ENCODE measurements at regions not wholly inside any gene's neighbourhood (a gene's known extent, or its start where the extent isn't known, plus 50 kb on each side); places are given as distances from the start of the nearest gene placed in this dataset.

DNA sequence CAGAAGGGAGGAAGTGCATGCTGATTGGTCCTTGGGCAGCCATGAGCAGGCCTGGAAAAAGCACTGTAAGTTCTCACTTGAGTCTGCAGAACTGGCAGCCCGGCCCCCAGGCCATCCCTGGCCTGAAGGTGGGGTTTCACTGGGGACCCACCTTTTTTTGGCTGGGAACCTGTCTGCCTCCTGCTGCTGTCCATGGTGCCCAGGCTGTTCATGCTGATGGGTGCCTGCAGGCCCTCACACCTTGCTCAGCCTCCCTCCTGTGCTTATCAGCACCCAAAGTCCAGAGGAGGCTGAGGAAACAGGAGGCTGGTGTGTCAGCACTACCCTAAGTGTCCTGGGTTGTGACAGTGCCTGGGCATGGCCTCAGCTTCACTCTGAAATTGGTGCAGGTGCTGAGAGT lies 134.4 kb upstream of the SPRY4 start:
- no CpG with 5 or more reads among the region's 1 CpG for WGBS (ENCODE audit: insufficient coverage, insufficient read length)

DNA sequence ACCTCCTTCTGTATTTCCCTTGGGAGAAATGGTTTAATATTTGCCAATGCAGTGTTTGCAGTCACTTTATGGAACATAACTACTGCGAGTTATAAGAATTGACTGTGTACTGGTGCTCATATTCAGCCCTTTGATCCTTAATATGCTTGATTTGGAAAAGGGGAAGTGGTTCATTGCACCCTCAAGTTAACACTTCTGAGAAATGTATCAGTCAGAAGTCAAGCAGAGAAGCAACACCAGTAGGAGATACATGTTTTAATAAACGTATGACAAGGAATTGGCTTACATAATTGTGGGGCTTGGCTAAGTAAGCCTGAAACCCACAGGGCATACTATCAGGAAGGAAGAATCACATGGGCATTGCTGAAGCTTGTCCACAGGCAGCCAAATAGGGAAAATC lies 131.0 kb upstream of the SPRY4 start:
- DNase-seq (ENCODE audit: low read depth, low spot score), result no peak
- Histone ChIP-seq H3K9me3 (ENCODE audit: control insufficient read depth, insufficient read depth, low read length) (no peaks in the 10 kb centered on the region), H3K27ac (ENCODE audit: low read length) (no peak overlapping the region), H3K4me1 (ENCODE audit: control insufficient read depth, insufficient read depth, low read length) (no peaks in the 10 kb centered on the region), H3K36me3 (ENCODE audit: control insufficient read depth, insufficient read depth, low read length) (no peaks in the 10 kb centered on the region), H3K27me3 (ENCODE audit: control insufficient read depth, insufficient read depth, low read length) (no peaks in the 10 kb centered on the region), H3K4me3 (ENCODE audit: low read length) (no peak overlapping the region)
- WGBS (ENCODE audit: insufficient coverage, insufficient read length), result no CpG with 5 or more reads among the region's 2 CpGs

More for the DNA sequence above, 134.4 kb upstream of the SPRY4 start:
- no peaks in the 10 kb centered on the region for H3K27me3 ChIP-seq (ENCODE audit: control insufficient read depth, insufficient read depth, low read length)
- DNase-seq (ENCODE audit: low read depth, low spot score), result no peak
- no peaks in the 10 kb centered on the region for H3K4me1 ChIP-seq (ENCODE audit: control insufficient read depth, insufficient read depth, low read length)
- H3K36me3 ChIP-seq (ENCODE audit: control insufficient read depth, insufficient read depth, low read length), result no peaks in the 10 kb centered on the region
- no peak overlapping the region for H3K27ac ChIP-seq (ENCODE audit: low read length)
- no peak overlapping the region for H3K4me3 ChIP-seq (ENCODE audit: low read length)
- no peaks in the 10 kb centered on the region for H3K9me3 ChIP-seq (ENCODE audit: control insufficient read depth, insufficient read depth, low read length)

DNA sequence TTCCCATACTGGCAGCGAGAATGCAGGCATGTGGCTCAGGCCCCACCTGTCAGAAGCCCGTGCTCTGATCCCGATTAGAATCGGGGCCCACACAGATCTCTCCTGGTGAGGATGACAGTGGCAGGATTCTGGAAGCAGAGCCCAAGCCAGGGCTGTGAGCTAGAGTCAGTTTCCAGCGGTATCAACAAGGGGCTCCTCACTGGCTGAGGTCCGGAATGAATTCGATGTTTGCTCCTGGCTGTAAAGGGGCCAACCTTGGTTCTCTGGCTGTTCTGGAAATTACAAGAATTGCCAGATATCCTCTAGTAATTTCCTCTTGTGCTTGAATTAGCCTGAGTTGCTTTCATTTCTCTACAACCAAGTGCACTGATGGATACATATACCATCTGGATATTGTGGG lies 129.1 kb upstream of the SPRY4 start:
- no peak for DNase-seq (ENCODE audit: low read depth, low spot score)
- Histone ChIP-seq H3K27me3 (ENCODE audit: control insufficient read depth, insufficient read depth, low read length) (no peaks in the 10 kb centered on the region), H3K4me3 (ENCODE audit: low read length) (no peak overlapping the region), H3K36me3 (ENCODE audit: control insufficient read depth, insufficient read depth, low read length) (no peaks in the 10 kb centered on the region), H3K9me3 (ENCODE audit: control insufficient read depth, insufficient read depth, low read length) (no peaks in the 10 kb centered on the region), H3K4me1 (ENCODE audit: control insufficient read depth, insufficient read depth, low read length) (no peaks in the 10 kb centered on the region), H3K27ac (ENCODE audit: low read length) (no peak overlapping the region)
- no CpG with 5 or more reads among the region's 7 CpGs for WGBS (ENCODE audit: insufficient coverage, insufficient read length)

DNA sequence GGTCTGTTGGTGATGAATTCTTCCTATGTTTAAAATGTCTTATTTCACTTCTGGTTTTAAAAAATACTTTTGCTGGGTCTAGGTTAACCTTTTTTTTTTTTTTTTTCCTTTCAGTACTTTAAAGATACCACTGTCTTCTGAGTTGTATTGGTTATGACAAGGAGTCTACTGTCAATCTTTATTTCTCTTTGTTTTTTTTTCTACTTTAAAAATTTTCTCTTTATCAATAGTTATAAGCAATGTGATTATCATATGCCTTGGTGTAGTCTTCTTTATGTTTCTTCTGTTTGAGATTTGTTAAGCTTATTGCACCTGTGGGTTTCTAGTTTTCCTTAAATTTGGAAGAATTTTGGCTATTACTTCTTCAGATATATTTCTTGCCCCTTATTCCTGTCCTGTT lies 125.6 kb upstream of the SPRY4 start:
- H3K27me3 ChIP-seq (ENCODE audit: control insufficient read depth, insufficient read depth, low read length), result no peaks in the 10 kb centered on the region
- H3K9me3 ChIP-seq (ENCODE audit: control insufficient read depth, insufficient read depth, low read length), result no peaks in the 10 kb centered on the region
- H3K27ac ChIP-seq (ENCODE audit: low read length), result no peak overlapping the region
- no peaks in the 10 kb centered on the region for H3K36me3 ChIP-seq (ENCODE audit: control insufficient read depth, insufficient read depth, low read length)
- no peak for DNase-seq (ENCODE audit: low read depth, low spot score)
- no peak overlapping the region for H3K4me3 ChIP-seq (ENCODE audit: low read length)
- H3K4me1 ChIP-seq (ENCODE audit: control insufficient read depth, insufficient read depth, low read length), result no peaks in the 10 kb centered on the region

DNA sequence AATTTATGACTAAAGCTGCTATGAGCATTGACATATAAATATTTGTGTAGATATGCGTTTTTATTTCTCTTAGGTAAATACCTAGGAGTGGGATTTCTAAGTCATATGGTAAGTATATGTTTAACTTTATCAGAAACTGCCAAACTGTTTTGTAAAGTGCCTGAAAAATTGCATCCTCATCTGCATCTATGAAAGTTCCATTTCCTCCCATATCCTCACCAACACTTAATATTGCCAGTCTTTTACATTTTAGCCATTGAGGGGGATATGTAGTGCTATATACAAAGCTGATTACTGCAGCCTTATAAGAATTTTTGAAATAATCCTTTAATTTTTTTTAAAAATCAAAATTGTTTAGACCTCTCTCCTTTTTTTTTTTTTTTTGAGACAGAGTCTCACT lies 123.1 kb upstream of the SPRY4 start:
- no peak overlapping the region for H3K27ac ChIP-seq (ENCODE audit: low read length)
- H3K4me1 ChIP-seq (ENCODE audit: control insufficient read depth, insufficient read depth, low read length), result peaks cover 2% of the 10 kb centered on the region; the same call in 1 of the 2 replicates
- no peaks in the 10 kb centered on the region for H3K36me3 ChIP-seq (ENCODE audit: control insufficient read depth, insufficient read depth, low read length)
- no peak overlapping the region for H3K4me3 ChIP-seq (ENCODE audit: low read length)
- DNase-seq (ENCODE audit: low read depth, low spot score), result no peak
- no peaks in the 10 kb centered on the region for H3K9me3 ChIP-seq (ENCODE audit: control insufficient read depth, insufficient read depth, low read length)
- H3K27me3 ChIP-seq (ENCODE audit: control insufficient read depth, insufficient read depth, low read length), result no peaks in the 10 kb centered on the region; the same call in 1 of the 2 replicates
- no CpG with 5 or more reads among the region's 1 CpG for WGBS (ENCODE audit: insufficient coverage, insufficient read length)

DNA sequence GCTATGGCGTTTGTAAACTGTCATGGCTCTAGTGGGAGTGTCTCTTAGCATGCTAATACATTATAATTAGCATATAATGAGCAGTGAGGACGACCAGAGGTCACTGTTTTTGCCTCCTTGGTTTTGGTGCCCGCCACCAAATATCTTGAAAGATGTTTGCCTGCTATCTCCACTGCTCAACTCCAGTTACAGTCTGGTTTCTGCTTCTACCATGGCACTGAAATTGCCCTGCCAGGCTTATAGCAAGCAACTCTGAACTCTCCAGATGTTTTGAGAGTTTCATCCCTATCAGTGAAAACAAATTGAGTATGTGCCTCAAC lies 122.1 kb upstream of the SPRY4 start:
- Histone ChIP-seq H3K4me1 (ENCODE audit: control insufficient read depth, insufficient read depth, low read length) (peaks cover 2% of the 10 kb centered on the region; the same call in 1 of the 2 replicates), H3K27ac (ENCODE audit: low read length) (no peak overlapping the region)

DNA sequence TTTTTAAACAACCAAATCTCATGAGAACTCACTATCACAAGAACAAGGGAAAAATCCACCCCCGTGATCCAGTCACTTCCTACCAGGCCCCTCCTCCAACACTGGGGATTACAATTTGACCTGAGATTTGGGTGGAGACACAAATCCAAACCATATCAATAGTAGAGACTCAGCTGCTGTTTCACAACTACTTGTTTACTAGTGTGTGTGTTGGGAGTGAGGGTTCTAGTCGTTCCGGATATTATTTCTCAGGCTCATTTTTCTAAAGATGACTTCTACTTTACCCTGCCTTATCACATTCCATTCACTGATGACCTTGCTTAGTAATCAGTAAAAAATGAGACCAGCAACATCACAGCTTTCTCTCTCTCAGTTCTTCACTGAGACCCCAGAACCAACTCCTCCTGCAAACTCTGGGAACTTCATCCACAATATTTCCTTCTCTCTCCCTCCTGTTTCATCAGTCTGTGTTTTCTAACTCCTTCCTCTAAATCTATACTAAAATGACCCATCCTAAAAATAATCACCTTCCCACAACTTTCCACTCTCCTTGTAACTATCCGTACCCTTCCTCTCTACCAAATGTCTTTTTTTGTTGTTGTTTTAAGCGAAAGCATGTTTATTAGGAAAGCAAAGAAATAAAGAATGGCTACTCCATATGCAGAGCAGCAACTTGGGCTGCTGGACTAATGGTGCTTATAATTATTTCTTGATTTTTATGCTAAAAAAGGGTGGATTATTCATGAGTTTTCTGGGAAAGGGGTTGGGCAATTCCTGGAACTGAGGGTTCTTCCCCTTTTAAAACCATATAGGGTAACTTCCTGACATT lies 121.5 kb upstream of the SPRY4 start:
- Histone ChIP-seq H3K36me3 (ENCODE audit: control insufficient read depth, insufficient read depth, low read length) (no peaks in the 10 kb centered on the region), H3K4me1 (ENCODE audit: control insufficient read depth, insufficient read depth, low read length) (peaks cover 2% of the 10 kb centered on the region; the same call in 1 of the 2 replicates), H3K9me3 (ENCODE audit: control insufficient read depth, insufficient read depth, low read length) (no peaks in the 10 kb centered on the region), H3K4me3 (ENCODE audit: low read length) (no peak overlapping the region), H3K27me3 (ENCODE audit: control insufficient read depth, insufficient read depth, low read length) (no peaks in the 10 kb centered on the region; the same call in 1 of the 2 replicates), H3K27ac (ENCODE audit: low read length) (no peak overlapping the region)
- no peak for DNase-seq (ENCODE audit: low read depth, low spot score)
- 100% methylated on average over 1 of the region's 5 CpGs for WGBS (ENCODE audit: insufficient coverage, insufficient read length)

More for the DNA sequence above, 122.1 kb upstream of the SPRY4 start:
- Histone ChIP-seq H3K27me3 (ENCODE audit: control insufficient read depth, insufficient read depth, low read length) (no peaks in the 10 kb centered on the region; the same call in 1 of the 2 replicates), H3K9me3 (ENCODE audit: control insufficient read depth, insufficient read depth, low read length) (no peaks in the 10 kb centered on the region), H3K4me3 (ENCODE audit: low read length) (no peak overlapping the region), H3K36me3 (ENCODE audit: control insufficient read depth, insufficient read depth, low read length) (no peaks in the 10 kb centered on the region)
- WGBS (ENCODE audit: insufficient coverage, insufficient read length), result no CpG with 5 or more reads among the region's 3 CpGs
- DNase-seq (ENCODE audit: low read depth, low spot score), result no peak

DNA sequence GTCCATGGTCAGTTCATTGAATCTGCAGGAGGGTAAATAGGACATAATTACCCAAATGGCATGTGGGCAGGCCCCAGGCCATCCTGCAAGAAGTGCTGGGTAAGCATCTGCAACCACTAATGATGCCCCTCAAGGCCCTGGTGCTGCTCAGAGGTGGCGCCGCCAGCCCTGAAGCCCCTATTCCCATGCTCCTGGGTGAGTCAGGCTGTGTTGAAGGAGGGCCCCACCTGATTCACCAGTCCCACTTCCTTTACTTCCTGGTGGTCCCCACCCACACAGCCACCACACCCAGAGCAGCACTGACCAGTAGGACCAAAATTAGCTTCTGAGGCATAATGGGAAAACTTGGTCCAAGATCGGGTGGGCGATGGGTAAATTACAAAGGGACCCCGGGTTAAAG lies 120.4 kb upstream of the SPRY4 start:
- Histone ChIP-seq H3K4me3 (ENCODE audit: low read length) (no peak overlapping the region), H3K9me3 (ENCODE audit: control insufficient read depth, insufficient read depth, low read length) (no peaks in the 10 kb centered on the region), H3K27me3 (ENCODE audit: control insufficient read depth, insufficient read depth, low read length) (no peaks in the 10 kb centered on the region; the same call in 1 of the 2 replicates), H3K4me1 (ENCODE audit: control insufficient read depth, insufficient read depth, low read length) (peaks cover 2% of the 10 kb centered on the region; the same call in 1 of the 2 replicates), H3K27ac (ENCODE audit: low read length) (no peak overlapping the region), H3K36me3 (ENCODE audit: control insufficient read depth, insufficient read depth, low read length) (no peaks in the 10 kb centered on the region)
- no CpG with 5 or more reads among the region's 5 CpGs for WGBS (ENCODE audit: insufficient coverage, insufficient read length)
- no peak for DNase-seq (ENCODE audit: low read depth, low spot score)

DNA sequence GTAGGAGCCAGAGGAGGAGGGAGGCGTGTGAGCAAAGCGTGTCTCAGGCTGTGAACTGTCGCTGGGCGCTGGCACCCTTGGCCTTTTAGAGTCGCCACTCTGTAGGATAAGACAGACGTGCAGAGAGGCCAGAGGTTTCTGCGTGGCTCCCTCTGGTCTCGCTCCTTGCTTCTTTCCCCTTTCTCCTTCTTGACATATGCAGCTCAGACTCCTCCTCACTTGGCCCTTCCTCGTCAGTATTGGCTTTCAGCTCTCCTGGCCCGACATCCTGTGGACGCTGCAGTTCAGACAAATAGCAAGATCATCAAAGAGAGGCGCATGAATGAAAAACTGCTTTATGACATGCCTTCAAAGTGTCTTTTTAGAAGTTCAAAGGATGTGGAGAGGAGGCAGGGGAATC lies 116.8 kb upstream of the SPRY4 start:
- Histone ChIP-seq H3K9me3 (ENCODE audit: control insufficient read depth, insufficient read depth, low read length) (no peaks in the 10 kb centered on the region), H3K36me3 (ENCODE audit: control insufficient read depth, insufficient read depth, low read length) (no peaks in the 10 kb centered on the region), H3K4me3 (ENCODE audit: low read length) (no peak overlapping the region), H3K27me3 (ENCODE audit: control insufficient read depth, insufficient read depth, low read length) (no peaks in the 10 kb centered on the region; the same call in 1 of the 2 replicates), H3K27ac (ENCODE audit: low read length) (no peak overlapping the region), H3K4me1 (ENCODE audit: control insufficient read depth, insufficient read depth, low read length) (peaks cover 5% of the 10 kb centered on the region; the same call in 1 of the 2 replicates)
- no peak for DNase-seq (ENCODE audit: low read depth, low spot score)
- WGBS (ENCODE audit: insufficient coverage, insufficient read length), result no CpG with 5 or more reads among the region's 12 CpGs

DNA sequence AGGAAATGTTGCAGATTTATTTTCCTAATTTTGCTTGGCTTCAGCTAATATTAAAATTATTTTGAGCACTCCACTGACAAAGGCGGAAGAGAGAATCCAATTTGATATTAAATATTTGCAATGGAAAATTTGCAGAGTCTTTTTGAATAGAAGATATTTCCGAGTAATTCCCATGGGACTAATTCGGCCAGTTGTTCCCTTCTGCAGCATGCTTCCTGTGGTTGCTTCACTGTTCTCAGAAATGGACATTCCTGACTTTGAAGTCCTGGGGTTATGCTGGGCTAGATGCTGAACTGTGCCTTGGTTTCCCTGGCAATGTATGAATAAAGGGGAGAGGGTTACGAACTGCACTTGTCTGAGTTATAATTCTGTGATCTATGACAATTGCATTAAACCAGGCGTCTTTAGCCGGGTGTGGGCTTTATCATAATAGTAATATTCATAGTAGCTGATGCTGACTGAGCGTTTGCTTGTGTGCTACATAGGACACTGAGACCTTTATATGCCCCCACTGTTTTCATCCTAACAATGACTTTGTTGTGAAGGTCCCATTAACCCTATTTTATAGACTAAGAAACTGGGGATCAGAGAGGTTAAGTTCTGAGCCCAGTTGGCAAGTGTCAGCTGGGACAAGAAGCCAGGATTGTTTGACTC lies 114.5 kb upstream of the SPRY4 start:
- WGBS (ENCODE audit: insufficient coverage, insufficient read length), result no CpG with 5 or more reads among the region's 7 CpGs
- Histone ChIP-seq H3K27me3 (ENCODE audit: control insufficient read depth, insufficient read depth, low read length) (no peaks in the 10 kb centered on the region; the same call in 1 of the 2 replicates), H3K9me3 (ENCODE audit: control insufficient read depth, insufficient read depth, low read length) (no peaks in the 10 kb centered on the region), H3K4me1 (ENCODE audit: control insufficient read depth, insufficient read depth, low read length) (0 out of 2 replicates have a peak, but pooled peaks cover 3% of the 10 kb centered on the region), H3K4me3 (ENCODE audit: low read length) (no peak overlapping the region), H3K27ac (ENCODE audit: low read length) (no peak overlapping the region), H3K36me3 (ENCODE audit: control insufficient read depth, insufficient read depth, low read length) (no peaks in the 10 kb centered on the region)
- no peak for DNase-seq (ENCODE audit: low read depth, low spot score)

Measured in iPS DF 6.9 (cell line).